Neuronal stem cell (in vitro differentiated cells): ENCODE measurements at regions not wholly inside any gene's neighbourhood (a gene's known extent, or its start where the extent isn't known, plus 50 kb on each side); places are given as distances from the start of the nearest gene placed in this dataset.

Source experiments
- DNase-seq: peaks from one replicate; pipeline ENCODE4 v3.0.0-alpha.2; 2013; ENCODE audit warnings: low spot score
- H2AFZ ChIP-seq: one replicate; pipeline ENCODE4 v1.6.1; 2013; ENCODE audit warnings: mild to moderate bottlenecking, low read length, inconsistent platforms
- H2AK5ac ChIP-seq: 2 replicates; pipeline ENCODE4 v1.6.1; 2013; ENCODE audit warnings: low read depth, mild to moderate bottlenecking, inconsistent platforms, low read length, moderate library complexity, mixed read lengths
- H2BK120ac ChIP-seq: 2 replicates; pipeline ENCODE4 v1.6.1; 2013; ENCODE audit warnings: low read depth, mild to moderate bottlenecking, inconsistent platforms, low read length, moderate library complexity, mixed read lengths
- H2BK12ac ChIP-seq: one replicate; pipeline ENCODE4 v1.6.1; 2013; ENCODE audit warnings: low read length, inconsistent platforms
- H2BK15ac ChIP-seq: 2 replicates; pipeline ENCODE4 v1.6.1; 2013; ENCODE audit warnings: mild to moderate bottlenecking, low read length, inconsistent platforms, mixed read lengths
- H2BK5ac ChIP-seq: one replicate; pipeline ENCODE4 v1.6.1; 2013; ENCODE audit warnings: inconsistent platforms, mild to moderate bottlenecking, low read length, moderate library complexity
- H3K14ac ChIP-seq: one replicate; pipeline ENCODE4 v1.6.1; 2013; ENCODE audit warnings: low read length, inconsistent platforms
- H3K18ac ChIP-seq: 2 replicates; pipeline ENCODE4 v1.6.1; 2013; ENCODE audit warnings: low read length, inconsistent platforms
- H3K23ac ChIP-seq: 2 replicates; pipeline ENCODE4 v1.6.1; 2013; ENCODE audit warnings: low read depth, mild to moderate bottlenecking, mixed read lengths, low read length, inconsistent platforms; ENCODE audit not compliant: poor library complexity
- H3K27ac ChIP-seq: replicated peaks from 3 replicates; pipeline ENCODE4 v1.5.1; 2013; ENCODE audit warnings: low read length, inconsistent platforms
- H3K27me3 ChIP-seq, 3 experiments: 2 replicates each; pipeline ENCODE4 v1.6.1; 2013; ENCODE audit warnings: low read length in 3 of 3, mild to moderate bottlenecking in 2 of 3, inconsistent platforms in 1 of 3, low read depth in 1 of 3, mixed read lengths in 1 of 3, moderate library complexity in 1 of 3; ENCODE audit not compliant: control insufficient read depth in 3 of 3, insufficient read depth in 3 of 3
- H3K36me3 ChIP-seq, 2 donors: replicated peaks in 1 of 2; 2 replicates each; pipeline ENCODE4 v1.6.1; 2013; ENCODE audit warnings: low read length in 2 of 2; ENCODE audit not compliant: control insufficient read depth in 2 of 2, insufficient read depth in 2 of 2
- H3K4ac ChIP-seq: 2 replicates; pipeline ENCODE4 v1.6.1; 2013; ENCODE audit warnings: inconsistent platforms, mild to moderate bottlenecking, low read length, moderate library complexity
- H3K4me1 ChIP-seq, 2 donors: 1 replicate in 1 of 2; 2 replicates in 1 of 2; pipeline ENCODE4 v1.6.1; 2013; ENCODE audit warnings: low read length in 2 of 2, low read depth in 1 of 2; ENCODE audit not compliant: control insufficient read depth in 2 of 2, insufficient read depth in 1 of 2
- H3K4me2 ChIP-seq: one replicate; pipeline ENCODE4 v1.6.1; 2013; ENCODE audit warnings: mild to moderate bottlenecking, low read length, inconsistent platforms; ENCODE audit not compliant: insufficient read depth, poor library complexity, severe bottlenecking
- H3K4me3 ChIP-seq, 2 donors: 2 replicates each; pipeline ENCODE4 v1.5.1; 2013; ENCODE audit warnings: low read length in 2 of 2, mild to moderate bottlenecking in 2 of 2, inconsistent platforms in 1 of 2, moderate library complexity in 1 of 2
- H3K79me1 ChIP-seq: one replicate; pipeline ENCODE4 v1.6.1; 2013; ENCODE audit warnings: low read depth, mild to moderate bottlenecking, inconsistent platforms, low read length, moderate library complexity
- H3K9ac ChIP-seq: one replicate; pipeline ENCODE4 v1.6.1; 2013; ENCODE audit warnings: mild to moderate bottlenecking, low read depth, low read length, inconsistent platforms; ENCODE audit not compliant: poor library complexity
- H3K9me3 ChIP-seq, 2 donors: replicated peaks in 1 of 2; 2 replicates each; pipeline versions ENCODE3 to v1.6.1; 2013; ENCODE audit warnings: low read length in 2 of 2, mild to moderate bottlenecking in 2 of 2, inconsistent platforms in 1 of 2, low read depth in 1 of 2, mixed read lengths in 1 of 2, moderate library complexity in 1 of 2; ENCODE audit not compliant: control insufficient read depth in 2 of 2, insufficient read depth in 1 of 2
- H4K8ac ChIP-seq: one replicate; pipeline ENCODE4 v1.6.1; 2013; ENCODE audit warnings: low read depth, mild to moderate bottlenecking, inconsistent platforms, low read length, moderate library complexity
- H4K91ac ChIP-seq: one replicate; pipeline ENCODE4 v1.6.1; 2013; ENCODE audit warnings: low read length, low read depth, mild to moderate bottlenecking, inconsistent platforms; ENCODE audit not compliant: poor library complexity
- WGBS, 2 donors: extraction: QIAGEN DNeasy Blood & Tissue Kit; methylation state at CpG; one replicate each; pipeline ENCODE4 v1.1.7; 2013; ENCODE audit warnings: missing lambda C conversion rate in 2 of 2, mixed read lengths in 1 of 2; ENCODE audit not compliant: insufficient read length in 2 of 2, insufficient replicate concordance in 1 of 2; ENCODE audit errors: extremely low coverage in 2 of 2; 5-methylcytosine and 5-hydroxymethylcytosine counted together

GRCh38 chr9:96172797-96173196 is 129.2 kb downstream of the HSD17B3 start:
- Histone ChIP-seq H2BK12ac (no peak overlapping the region), H2BK5ac (no peak overlapping the region), H3K4me3 (no peak overlapping the region), H3K9me3 (no peaks in the 10 kb centered on the region), H3K79me1 (no peaks in the 10 kb centered on the region), H2BK120ac (no peak overlapping the region), H3K27ac (no peak overlapping the region), H2BK15ac (no peak overlapping the region), H3K36me3 (no peaks in the 10 kb centered on the region), H3K18ac (no peak overlapping the region), H4K91ac (no peak overlapping the region), H2AK5ac (no peak overlapping the region), H3K14ac (no peak overlapping the region), H3K4ac (no peak overlapping the region), H3K9ac (peak overlapping the region; percentile 1), H2AFZ (no peak overlapping the region), H3K4me2 (no peak overlapping the region), H4K8ac (no peak overlapping the region), H3K27me3 (peaks cover 0 to 3% (median 0%) of the 10 kb centered on the region in 3 experiments), H3K4me1 (peaks cover 10 to 11% of the 10 kb centered on the region in 2 donors), H3K23ac (no peak overlapping the region)
- WGBS, 2 donors: no CpG with 5 or more reads among the region's 5 CpGs
- DNase-seq: no peak

GRCh38 chr9:96171728-96172127 is 130.2 kb downstream of the HSD17B3 start:
- Histone ChIP-seq H4K8ac (no peak overlapping the region), H3K79me1 (no peaks in the 10 kb centered on the region), H2AFZ (no peak overlapping the region), H2BK12ac (no peak overlapping the region), H3K9ac (no peak overlapping the region), H4K91ac (no peak overlapping the region), H2BK120ac (no peak overlapping the region), H3K23ac (no peak overlapping the region), H3K4me3 (no peak overlapping the region), H3K9me3 (no peaks in the 10 kb centered on the region), H3K27ac (no peak overlapping the region), H3K14ac (no peak overlapping the region), H3K4me2 (no peak overlapping the region), H3K4ac (no peak overlapping the region), H2BK5ac (no peak overlapping the region), H3K36me3 (no peaks in the 10 kb centered on the region), H2AK5ac (no peak overlapping the region), H3K18ac (no peak overlapping the region), H2BK15ac (no peak overlapping the region), H3K27me3 (peaks cover 0 to 5% (median 0%) of the 10 kb centered on the region in 3 experiments), H3K4me1 (peaks cover 5 to 11% of the 10 kb centered on the region in 2 donors)
- DNase-seq: no peak
- WGBS, 2 donors: no CpG with 5 or more reads among the region's 6 CpGs

- Histone ChIP-seq H3K14ac (no peak overlapping the region), H3K18ac (no peak overlapping the region), H2AFZ (peak overlapping the region; percentile 80), H3K4ac (no peak overlapping the region), H3K36me3 (no peaks in the 10 kb centered on the region), H3K9ac (no peak overlapping the region), H3K27ac (no peak overlapping the region), H3K4me3 (no peak overlapping the region), H2BK12ac (no peak overlapping the region), H4K91ac (no peak overlapping the region), H2BK15ac (no peak overlapping the region), H3K23ac (no peak overlapping the region), H2BK120ac (no peak overlapping the region), H4K8ac (no peak overlapping the region), H2AK5ac (no peak overlapping the region), H3K4me2 (no peak overlapping the region), H2BK5ac (no peak overlapping the region), H3K27me3 (peaks cover 0 to 5% (median 0%) of the 10 kb centered on the region in 3 experiments), H3K9me3 (no peaks in the 10 kb centered on the region), H3K79me1 (no peaks in the 10 kb centered on the region), H3K4me1 (peaks cover 5 to 11% of the 10 kb centered on the region in 2 donors)
- no peak for DNase-seq
- no CpG with 5 or more reads among the region's 6 CpGs for WGBS, 2 donors
Measured at GRCh38 chr9:96169901-96170300, 132.1 kb downstream of the HSD17B3 start.

- DNase-seq: peak; percentile 69
Measured at GRCh38 chr9:96169484-96169883, 132.5 kb downstream of the HSD17B3 start.

More at GRCh38 chr9:96169484-96169883, 132.5 kb downstream of the HSD17B3 start:
- Histone ChIP-seq H4K8ac (no peak overlapping the region), H3K4me3 (peak overlapping the region in 1 of 2 donors; percentile 6), H3K27me3 (peaks cover 0 to 5% (median 0%) of the 10 kb centered on the region in 3 experiments), H2BK5ac (no peak overlapping the region), H2AK5ac (no peak overlapping the region), H3K27ac (no peak overlapping the region), H2BK120ac (no peak overlapping the region), H3K4me2 (no peak overlapping the region), H3K14ac (no peak overlapping the region), H2BK15ac (no peak overlapping the region), H3K9ac (no peak overlapping the region), H3K18ac (peak overlapping the region; percentile 20), H2BK12ac (no peak overlapping the region), H3K9me3 (peaks cover 0 to 2% of the 10 kb centered on the region in 2 donors), H2AFZ (peak overlapping the region; percentile 80), H3K79me1 (no peaks in the 10 kb centered on the region), H4K91ac (no peak overlapping the region), H3K23ac (no peak overlapping the region), H3K4ac (no peak overlapping the region), H3K36me3 (no peaks in the 10 kb centered on the region), H3K4me1 (peaks cover 5 to 11% of the 10 kb centered on the region in 2 donors)
- no CpG with 5 or more reads among the region's 15 CpGs for WGBS, 2 donors
